ENCODE measurements at regions not wholly inside any gene's neighbourhood (a gene's known extent, or its start where the extent isn't known, plus 50 kb on each side); places are given as distances from the start of the nearest gene placed in this dataset.

GRCh38 chr9:12874395-12874794 lies 99.6 kb downstream of the LURAP1L start:
- H3K27ac ChIP-seq (ENCODE audit: low read depth in 2 of 2, low read length in 1 of 2) = no peak overlapping the region
- H3K4me1 ChIP-seq (ENCODE audit: control insufficient read depth in 2 of 2, insufficient read depth in 2 of 2, low read length in 1 of 2) = no peaks in the 10 kb centered on the region
- no peaks in the 10 kb centered on the region for H3K36me3 ChIP-seq (ENCODE audit: control insufficient read depth in 2 of 2, insufficient read depth in 2 of 2, low read length in 1 of 2)
- 33 to 49% methylated on average over 3 of the region's 3 CpGs for WGBS, 2 donors
- H3K27me3 ChIP-seq (ENCODE audit: control insufficient read depth in 1 of 2, insufficient read depth in 2 of 2, low read length in 2 of 2) = no peaks in the 10 kb centered on the region
- H3K9me3 ChIP-seq (ENCODE audit: control insufficient read depth in 2 of 2, insufficient read depth in 1 of 2, low read depth in 1 of 2, low read length in 1 of 2) = no peaks in the 10 kb centered on the region
- H3K4me3 ChIP-seq (ENCODE audit: low read depth in 1 of 2, low read length in 2 of 2) = no peak overlapping the region

- H3K27me3 ChIP-seq (ENCODE audit: control insufficient read depth in 1 of 2, insufficient read depth in 2 of 2, low read length in 2 of 2) = no peaks in the 10 kb centered on the region
- H3K36me3 ChIP-seq (ENCODE audit: control insufficient read depth in 2 of 2, insufficient read depth in 2 of 2, low read length in 1 of 2) = no peaks in the 10 kb centered on the region
- H3K27ac ChIP-seq (ENCODE audit: low read depth in 2 of 2, low read length in 1 of 2) = no peak overlapping the region
- H3K9me3 ChIP-seq (ENCODE audit: control insufficient read depth in 2 of 2, insufficient read depth in 1 of 2, low read depth in 1 of 2, low read length in 1 of 2) = no peaks in the 10 kb centered on the region
- H3K4me3 ChIP-seq (ENCODE audit: low read depth in 1 of 2, low read length in 2 of 2) = no peak overlapping the region
- H3K4me1 ChIP-seq (ENCODE audit: control insufficient read depth in 2 of 2, insufficient read depth in 2 of 2, low read length in 1 of 2) = no peaks in the 10 kb centered on the region
These were observed 100.4 kb downstream of the LURAP1L start for GRCh38 chr9:12875191-12875590.

- no peaks in the 10 kb centered on the region for H3K36me3 ChIP-seq (ENCODE audit: control insufficient read depth in 2 of 2, insufficient read depth in 2 of 2, low read length in 1 of 2)
- H3K27ac ChIP-seq (ENCODE audit: low read depth in 2 of 2, low read length in 1 of 2) = no peak overlapping the region
- H3K4me3 ChIP-seq (ENCODE audit: low read depth in 1 of 2, low read length in 2 of 2) = no peak overlapping the region
- no peaks in the 10 kb centered on the region for H3K9me3 ChIP-seq (ENCODE audit: control insufficient read depth in 2 of 2, insufficient read depth in 1 of 2, low read depth in 1 of 2, low read length in 1 of 2)
- H3K27me3 ChIP-seq (ENCODE audit: control insufficient read depth in 1 of 2, insufficient read depth in 2 of 2, low read length in 2 of 2) = no peaks in the 10 kb centered on the region
- no peaks in the 10 kb centered on the region for H3K4me1 ChIP-seq (ENCODE audit: control insufficient read depth in 2 of 2, insufficient read depth in 2 of 2, low read length in 1 of 2)
- 38 to 44% methylated on average over 2 of the region's 2 CpGs for WGBS, 2 donors
These were observed 102.1 kb downstream of the LURAP1L start for GRCh38 chr9:12876872-12877271.

GRCh38 chr9:12878351-12878978 lies 103.6 kb downstream of the LURAP1L start:
- 39 to 43% methylated on average over 5 of the region's 5 CpGs for WGBS, 2 donors
- H3K27ac ChIP-seq (ENCODE audit: low read depth in 2 of 2, low read length in 1 of 2) = no peak overlapping the region
- no peak overlapping the region for H3K4me3 ChIP-seq (ENCODE audit: low read depth in 1 of 2, low read length in 2 of 2)
- H3K4me1 ChIP-seq (ENCODE audit: control insufficient read depth in 2 of 2, insufficient read depth in 2 of 2, low read length in 1 of 2) = no peaks in the 10 kb centered on the region
- no peaks in the 10 kb centered on the region for H3K9me3 ChIP-seq (ENCODE audit: control insufficient read depth in 2 of 2, insufficient read depth in 1 of 2, low read depth in 1 of 2, low read length in 1 of 2)
- no peaks in the 10 kb centered on the region for H3K36me3 ChIP-seq (ENCODE audit: control insufficient read depth in 2 of 2, insufficient read depth in 2 of 2, low read length in 1 of 2)
- H3K27me3 ChIP-seq (ENCODE audit: control insufficient read depth in 1 of 2, insufficient read depth in 2 of 2, low read length in 2 of 2) = no peaks in the 10 kb centered on the region

GRCh38 chr9:12879961-12880360 lies 105.1 kb downstream of the LURAP1L start:
- Histone ChIP-seq H3K9me3 (ENCODE audit: control insufficient read depth in 2 of 2, insufficient read depth in 1 of 2, low read depth in 1 of 2, low read length in 1 of 2) (no peaks in the 10 kb centered on the region), H3K4me3 (ENCODE audit: low read depth in 1 of 2, low read length in 2 of 2) (no peak overlapping the region), H3K4me1 (ENCODE audit: control insufficient read depth in 2 of 2, insufficient read depth in 2 of 2, low read length in 1 of 2) (no peaks in the 10 kb centered on the region), H3K27ac (ENCODE audit: low read depth in 2 of 2, low read length in 1 of 2) (no peak overlapping the region), H3K27me3 (ENCODE audit: control insufficient read depth in 1 of 2, insufficient read depth in 2 of 2, low read length in 2 of 2) (no peaks in the 10 kb centered on the region), H3K36me3 (ENCODE audit: control insufficient read depth in 2 of 2, insufficient read depth in 2 of 2, low read length in 1 of 2) (no peaks in the 10 kb centered on the region)

- 36 to 48% methylated on average over 3 of the region's 3 CpGs for WGBS, 2 donors
- Histone ChIP-seq H3K27me3 (ENCODE audit: control insufficient read depth in 1 of 2, insufficient read depth in 2 of 2, low read length in 2 of 2) (no peaks in the 10 kb centered on the region), H3K4me3 (ENCODE audit: low read depth in 1 of 2, low read length in 2 of 2) (no peak overlapping the region), H3K9me3 (ENCODE audit: control insufficient read depth in 2 of 2, insufficient read depth in 1 of 2, low read depth in 1 of 2, low read length in 1 of 2) (no peaks in the 10 kb centered on the region), H3K27ac (ENCODE audit: low read depth in 2 of 2, low read length in 1 of 2) (no peak overlapping the region), H3K36me3 (ENCODE audit: control insufficient read depth in 2 of 2, insufficient read depth in 2 of 2, low read length in 1 of 2) (no peaks in the 10 kb centered on the region), H3K4me1 (ENCODE audit: control insufficient read depth in 2 of 2, insufficient read depth in 2 of 2, low read length in 1 of 2) (no peaks in the 10 kb centered on the region)
These were observed 105.7 kb downstream of the LURAP1L start for GRCh38 chr9:12880406-12881015.

GRCh38 chr9:12882430-12882829 lies 107.6 kb downstream of the LURAP1L start:
- no peaks in the 10 kb centered on the region for H3K36me3 ChIP-seq (ENCODE audit: control insufficient read depth in 2 of 2, insufficient read depth in 2 of 2, low read length in 1 of 2)
- no peak overlapping the region for H3K4me3 ChIP-seq (ENCODE audit: low read depth in 1 of 2, low read length in 2 of 2)
- no peaks in the 10 kb centered on the region for H3K4me1 ChIP-seq (ENCODE audit: control insufficient read depth in 2 of 2, insufficient read depth in 2 of 2, low read length in 1 of 2)
- no peaks in the 10 kb centered on the region for H3K9me3 ChIP-seq (ENCODE audit: control insufficient read depth in 2 of 2, insufficient read depth in 1 of 2, low read depth in 1 of 2, low read length in 1 of 2)
- H3K27ac ChIP-seq (ENCODE audit: low read depth in 2 of 2, low read length in 1 of 2) = no peak overlapping the region
- 40 to 47% methylated on average over 2 of the region's 2 CpGs for WGBS, 2 donors
- H3K27me3 ChIP-seq (ENCODE audit: control insufficient read depth in 1 of 2, insufficient read depth in 2 of 2, low read length in 2 of 2) = no peaks in the 10 kb centered on the region

- no peaks in the 10 kb centered on the region for H3K4me1 ChIP-seq (ENCODE audit: control insufficient read depth in 2 of 2, insufficient read depth in 2 of 2, low read length in 1 of 2)
- no peak overlapping the region for H3K4me3 ChIP-seq (ENCODE audit: low read depth in 1 of 2, low read length in 2 of 2)
- H3K27me3 ChIP-seq (ENCODE audit: control insufficient read depth in 1 of 2, insufficient read depth in 2 of 2, low read length in 2 of 2) = no peaks in the 10 kb centered on the region
- WGBS, 2 donors = 63 to 69% methylated on average over 4 of the region's 4 CpGs
- peaks cover 0 to 2% of the 10 kb centered on the region in 2 donors for H3K9me3 ChIP-seq (ENCODE audit: control insufficient read depth in 2 of 2, insufficient read depth in 1 of 2, low read depth in 1 of 2, low read length in 1 of 2)
- H3K27ac ChIP-seq (ENCODE audit: low read depth in 2 of 2, low read length in 1 of 2) = no peak overlapping the region
- H3K36me3 ChIP-seq (ENCODE audit: control insufficient read depth in 2 of 2, insufficient read depth in 2 of 2, low read length in 1 of 2) = no peaks in the 10 kb centered on the region
These were observed 110.0 kb downstream of the LURAP1L start for GRCh38 chr9:12884736-12885395.

- H3K27ac ChIP-seq (ENCODE audit: low read depth in 2 of 2, low read length in 1 of 2) = no peak overlapping the region
- H3K27me3 ChIP-seq (ENCODE audit: control insufficient read depth in 1 of 2, insufficient read depth in 2 of 2, low read length in 2 of 2) = no peaks in the 10 kb centered on the region
- no peaks in the 10 kb centered on the region for H3K4me1 ChIP-seq (ENCODE audit: control insufficient read depth in 2 of 2, insufficient read depth in 2 of 2, low read length in 1 of 2)
- peaks cover 0 to 2% of the 10 kb centered on the region in 2 donors for H3K9me3 ChIP-seq (ENCODE audit: control insufficient read depth in 2 of 2, insufficient read depth in 1 of 2, low read depth in 1 of 2, low read length in 1 of 2)
- WGBS, 2 donors = 88 to 91% methylated on average over 2 of the region's 2 CpGs
- no peaks in the 10 kb centered on the region for H3K36me3 ChIP-seq (ENCODE audit: control insufficient read depth in 2 of 2, insufficient read depth in 2 of 2, low read length in 1 of 2)
- H3K4me3 ChIP-seq (ENCODE audit: low read depth in 1 of 2, low read length in 2 of 2) = no peak overlapping the region
These were observed 114.7 kb downstream of the LURAP1L start for GRCh38 chr9:12889402-12890106.

All from esophagus (tissue), 2 donors.